Body of pancreas (tissue), 4 donors: ENCODE measurements at regions not wholly inside any gene's neighbourhood (a gene's known extent, or its start where the extent isn't known, plus 50 kb on each side); places are given as distances from the start of the nearest gene placed in this dataset.
"Not testable (repeated sequence)": the region's sequence is repeated elsewhere in the genome, so short reads cannot be mapped to it uniquely, and the experiment has no call there.

ENCODE experiments used
- ATAC-seq: fragments of 150-250 bp; one replicate; pipeline ENCODE4 v1.9.1; 2016
- DNase-seq, 4 donors: peaks; one replicate each; pipeline ENCODE4 v3.0.0-alpha.2; 2019
- H3K27ac ChIP-seq, 4 donors: fragments of 200-600 bp; sonication (generic); 1 replicate in 3 of 4; 2 replicates in 1 of 4; pipeline versions ENCODE4 v1.5.1 to v1.6.1; 2016 to 2019; ENCODE audit warnings: mild to moderate bottlenecking in 1 of 4, mixed read lengths in 1 of 4, moderate library complexity in 1 of 4
- H3K27me3 ChIP-seq, 2 donors: fragments of 200-600 bp; sonication (generic); one replicate each; pipeline ENCODE4 v1.6.0; 2016; ENCODE audit warnings: mild to moderate bottlenecking in 1 of 2
- H3K36me3 ChIP-seq, 2 donors: fragments of 200-600 bp; sonication (generic); replicated peaks in 1 of 2; 2 replicates each; pipeline ENCODE4 v1.5.1; 2016; ENCODE audit warnings: low read depth in 2 of 2; ENCODE audit not compliant: insufficient read depth in 1 of 2
- H3K4me1 ChIP-seq: fragments of 200-600 bp; sonication (generic); one replicate; pipeline ENCODE4 v1.6.0; 2016
- H3K4me3 ChIP-seq, 2 donors: fragments of 200-600 bp; sonication (generic); 1 replicate in 1 of 2; 2 replicates in 1 of 2; pipeline ENCODE4 v1.5.1; 2016 to 2019
- H3K9me3 ChIP-seq, 3 donors: fragments of 200-600 bp; sonication (generic); 1 replicate in 2 of 3; 2 replicates in 1 of 3; pipeline ENCODE4 v1.5.1; 2016
- CTCF ChIP-seq, 7 experiments: fragments of 450-650 bp in 4 of 7; fragments of 200-600 bp in 3 of 7; sonication (generic) in 3 of 7; IDR thresholded peaks; one replicate each; pipeline ENCODE4 v1.5.1; 2016 to 2019; ENCODE audit warnings: antibody characterized with exemption in 7 of 7
- POLR2A ChIP-seq, 3 donors: fragments of 450-650 bp; IDR thresholded peaks; one replicate each; pipeline ENCODE4 v1.6.1; 2016; ENCODE audit warnings: antibody characterized with exemption in 3 of 3, mild to moderate bottlenecking in 2 of 3
- WGBS, 2 donors: methylation state at CpG; one replicate each; pipeline ENCODE4 v1.1.5; 2017; 5-methylcytosine and 5-hydroxymethylcytosine counted together
- intact Hi-C: fragments of 100-400 bp; cut with DNase I; formaldehyde crosslinking; loops from one replicate; pipeline ENCODE4 v1.15.1; 2023

- TF ChIP-seq CTCF (IDR thresholded peaks at IDR 0.05) (no peak), POLR2A (IDR thresholded peaks at IDR 0.05) (no peak)
- no peak overlapping the region for H3K27ac ChIP-seq
- intact Hi-C loops, result no loop called here
- H3K36me3 ChIP-seq, result no peaks in the 10 kb centered on the region
- no peaks in the 10 kb centered on the region for H3K9me3 ChIP-seq
- WGBS, 2 donors, result 34 to 49% methylated on average over 2 of the region's 2 CpGs
- H3K27me3 ChIP-seq, result no peaks in the 10 kb centered on the region
- H3K4me3 ChIP-seq, result no peak overlapping the region
- ATAC-seq, result no peak
- no peaks in the 10 kb centered on the region for H3K4me1 ChIP-seq
- no peak for DNase-seq
Measured at GRCh38 chr5:116872486-116872885, 297.9 kb upstream of the SEMA6A start.

GRCh38 chr5:116867825-116868224 lies 293.2 kb upstream of the SEMA6A start:
- H3K27me3 ChIP-seq, ATAC-seq, H3K4me3 ChIP-seq, H3K36me3 ChIP-seq, intact Hi-C loops, H3K4me1 ChIP-seq, H3K9me3 ChIP-seq, DNase-seq, H3K27ac ChIP-seq: not testable (repeated sequence)
- 77 to 81% methylated on average over 6 of the region's 6 CpGs for WGBS, 2 donors

- H3K36me3 ChIP-seq, result no peaks in the 10 kb centered on the region
- intact Hi-C loops, result no loop called here
- no peaks in the 10 kb centered on the region for H3K9me3 ChIP-seq
- no peak for ATAC-seq
- H3K27ac ChIP-seq, result no peak overlapping the region
- no peaks in the 10 kb centered on the region for H3K4me1 ChIP-seq
- H3K27me3 ChIP-seq, result no peaks in the 10 kb centered on the region
- WGBS, 2 donors, result 39 to 41% methylated on average over 2 of the region's 2 CpGs
- TF ChIP-seq CTCF (IDR thresholded peaks at IDR 0.05) (no peak), POLR2A (IDR thresholded peaks at IDR 0.05) (no peak)
- no peak overlapping the region for H3K4me3 ChIP-seq
- DNase-seq, result no peak
Measured at GRCh38 chr5:116865651-116866050, 291.0 kb upstream of the SEMA6A start.

GRCh38 chr5:116864838-116865190 lies 290.2 kb upstream of the SEMA6A start:
- ATAC-seq (no peak), DNase-seq (no peak)
- no peaks in the 10 kb centered on the region for H3K9me3 ChIP-seq
- TF ChIP-seq POLR2A (IDR thresholded peaks at IDR 0.05) (no peak), CTCF (IDR thresholded peaks at IDR 0.05) (no peak)
- H3K4me3 ChIP-seq, result no peak overlapping the region
- no peaks in the 10 kb centered on the region for H3K4me1 ChIP-seq
- H3K27ac ChIP-seq, result no peak overlapping the region
- no peaks in the 10 kb centered on the region for H3K27me3 ChIP-seq
- intact Hi-C loops, result no loop called here
- H3K36me3 ChIP-seq, result no peaks in the 10 kb centered on the region

GRCh38 chr5:116864157-116864837 lies 289.7 kb upstream of the SEMA6A start:
- Histone ChIP-seq H3K36me3 (no peaks in the 10 kb centered on the region), H3K27ac (no peak overlapping the region), H3K4me3 (no peak overlapping the region), H3K9me3 (no peaks in the 10 kb centered on the region), H3K27me3 (no peaks in the 10 kb centered on the region), H3K4me1 (no peaks in the 10 kb centered on the region)
- ATAC-seq (no peak), DNase-seq (no peak)
- intact Hi-C loops, result no loop called here
- 31% methylated on average over 9 of the region's 9 CpGs for WGBS, 2 donors
- no peak for TF ChIP-seq CTCF (IDR thresholded peaks at IDR 0.05)
- no peak for TF ChIP-seq POLR2A (IDR thresholded peaks at IDR 0.05)
